Neural cell (in vitro differentiated cells): ENCODE measurements at regions not wholly inside any gene's neighbourhood (a gene's known extent, or its start where the extent isn't known, plus 50 kb on each side); places are given as distances from the start of the nearest gene placed in this dataset.

Experiments
- H2AFZ ChIP-seq: fragments of 200-600, 300-800 bp; sonication (generic), shearing (Covaris generic); 2 replicates; pipeline ENCODE4 v1.6.0; 2014; ENCODE audit warnings: low read depth, mild to moderate bottlenecking, antibody characterized with exemption, low read length, moderate library complexity
- H3F3A ChIP-seq: fragments of 200-600 bp; shearing (Covaris generic); 2 replicates; pipeline ENCODE4 v1.6.1; 2016; ENCODE audit warnings: mild to moderate bottlenecking, moderate library complexity, mixed read lengths, antibody characterized with exemption, low read length; ENCODE audit not compliant: insufficient read depth, poor library complexity, severe bottlenecking
- H3K27ac ChIP-seq: fragments of 200-600, 300-800 bp; sonication (generic), shearing (Covaris generic); 2 replicates; pipeline ENCODE4 v1.5.1; 2014; ENCODE audit warnings: mild to moderate bottlenecking, low read length, moderate library complexity
- H3K27me3 ChIP-seq: fragments of 300-800, 200-600 bp; sonication (generic), shearing (Covaris generic); 2 replicates; pipeline ENCODE4 v1.6.0; 2014; ENCODE audit warnings: mild to moderate bottlenecking, low read depth, low read length, moderate library complexity; ENCODE audit not compliant: insufficient read depth
- H3K36me3 ChIP-seq: fragments of 300-800, 200-600 bp; sonication (generic), shearing (Covaris generic); 2 replicates; pipeline ENCODE4 v1.5.1; 2014; ENCODE audit warnings: mild to moderate bottlenecking, antibody characterized with exemption, low read length, moderate library complexity; ENCODE audit not compliant: insufficient read depth
- H3K4me2 ChIP-seq: fragments of 300-800, 200-600 bp; sonication (generic), shearing (Covaris generic); 2 replicates; pipeline ENCODE4 v1.6.0; 2014; ENCODE audit warnings: mild to moderate bottlenecking, low read length
- H3K4me3 ChIP-seq: fragments of 300-800, 200-600 bp; sonication (generic), shearing (Covaris generic); 2 replicates; pipeline ENCODE4 v1.5.1; 2014; ENCODE audit warnings: mild to moderate bottlenecking, low read length, moderate library complexity
- H3K79me2 ChIP-seq: fragments of 200-600 bp; shearing (Covaris generic); replicated peaks from 2 replicates; pipeline ENCODE4 v1.6.0; 2014; ENCODE audit warnings: mild to moderate bottlenecking, low read length, moderate library complexity; ENCODE audit not compliant: insufficient read depth
- H3K9ac ChIP-seq: fragments of 300-800, 200-600 bp; sonication (generic), shearing (Covaris generic); 2 replicates; pipeline ENCODE4 v1.6.1; 2016; ENCODE audit warnings: mild to moderate bottlenecking, low read length, mixed read lengths
- H3K9me2 ChIP-seq: fragments of 200-600 bp; shearing (Covaris generic); 2 replicates; pipeline ENCODE4 v1.6.1; 2016; ENCODE audit warnings: mild to moderate bottlenecking, low read length, mixed read lengths; ENCODE audit not compliant: insufficient read depth
- H3K9me3 ChIP-seq: fragments of 200-600, 300-800 bp; sonication (generic), shearing (Covaris generic); 2 replicates; pipeline ENCODE4 v1.6.1; 2016; ENCODE audit warnings: mild to moderate bottlenecking, mixed run types, low read length, moderate library complexity, mixed read lengths
- H4K20me1 ChIP-seq: fragments of 200-600 bp; shearing (Covaris generic); 2 replicates; pipeline ENCODE4 v1.6.1; 2016; ENCODE audit warnings: mild to moderate bottlenecking, mixed run types; ENCODE audit not compliant: insufficient read depth
- CTCF ChIP-seq: fragments of 450-650 bp; IDR thresholded peaks from 2 replicates; pipeline ENCODE4 v1.5.1; 2014; ENCODE audit warnings: antibody characterized with exemption, mild to moderate bottlenecking, moderate library complexity; ENCODE audit not compliant: poor library complexity, severe bottlenecking
- EP300 ChIP-seq: fragments of 450-650 bp; conservative IDR thresholded peaks from 2 replicates; pipeline ENCODE4 v1.6.1; 2014; ENCODE audit warnings: antibody characterized with exemption, mild to moderate bottlenecking, moderate library complexity; ENCODE audit not compliant: poor library complexity, severe bottlenecking
- EZH2 ChIP-seq: fragments of 200-600, 300-800 bp; shearing (Covaris generic), sonication (generic); IDR thresholded peaks from 2 replicates; pipeline ENCODE4 v1.6.1; 2014; ENCODE audit warnings: antibody characterized with exemption, low read length, borderline replicate concordance, mild to moderate bottlenecking; ENCODE audit not compliant: insufficient read depth, poor library complexity, severe bottlenecking
- MXI1 ChIP-seq: fragments of 450-650 bp; conservative IDR thresholded peaks from 2 replicates; pipeline ENCODE4 v1.6.1; 2014; ENCODE audit warnings: antibody characterized with exemption, mild to moderate bottlenecking; ENCODE audit not compliant: poor library complexity, severe bottlenecking
- POLR2AphosphoS5 ChIP-seq: IDR thresholded peaks from 2 replicates; pipeline ENCODE4 v1.6.1; 2012
- RAD21 ChIP-seq: fragments of 450-650 bp; conservative IDR thresholded peaks from 2 replicates; pipeline ENCODE4 v1.6.1; 2014; ENCODE audit warnings: antibody characterized with exemption, mild to moderate bottlenecking, moderate library complexity
- SMC3 ChIP-seq: fragments of 450-650 bp; conservative IDR thresholded peaks from 2 replicates; pipeline ENCODE4 v1.6.1; 2014; ENCODE audit warnings: antibody characterized with exemption, mild to moderate bottlenecking, moderate library complexity; ENCODE audit not compliant: poor library complexity
- TAF1 ChIP-seq: IDR thresholded peaks from 2 replicates; pipeline ENCODE4 v1.6.1; 2012; ENCODE audit warnings: low read depth
- TF ChIP-seq, protein P1 (sequence below): IDR thresholded peaks from 2 replicates; pipeline ENCODE4 v1.6.1; 2012; ENCODE audit warnings: borderline replicate concordance

DNA sequence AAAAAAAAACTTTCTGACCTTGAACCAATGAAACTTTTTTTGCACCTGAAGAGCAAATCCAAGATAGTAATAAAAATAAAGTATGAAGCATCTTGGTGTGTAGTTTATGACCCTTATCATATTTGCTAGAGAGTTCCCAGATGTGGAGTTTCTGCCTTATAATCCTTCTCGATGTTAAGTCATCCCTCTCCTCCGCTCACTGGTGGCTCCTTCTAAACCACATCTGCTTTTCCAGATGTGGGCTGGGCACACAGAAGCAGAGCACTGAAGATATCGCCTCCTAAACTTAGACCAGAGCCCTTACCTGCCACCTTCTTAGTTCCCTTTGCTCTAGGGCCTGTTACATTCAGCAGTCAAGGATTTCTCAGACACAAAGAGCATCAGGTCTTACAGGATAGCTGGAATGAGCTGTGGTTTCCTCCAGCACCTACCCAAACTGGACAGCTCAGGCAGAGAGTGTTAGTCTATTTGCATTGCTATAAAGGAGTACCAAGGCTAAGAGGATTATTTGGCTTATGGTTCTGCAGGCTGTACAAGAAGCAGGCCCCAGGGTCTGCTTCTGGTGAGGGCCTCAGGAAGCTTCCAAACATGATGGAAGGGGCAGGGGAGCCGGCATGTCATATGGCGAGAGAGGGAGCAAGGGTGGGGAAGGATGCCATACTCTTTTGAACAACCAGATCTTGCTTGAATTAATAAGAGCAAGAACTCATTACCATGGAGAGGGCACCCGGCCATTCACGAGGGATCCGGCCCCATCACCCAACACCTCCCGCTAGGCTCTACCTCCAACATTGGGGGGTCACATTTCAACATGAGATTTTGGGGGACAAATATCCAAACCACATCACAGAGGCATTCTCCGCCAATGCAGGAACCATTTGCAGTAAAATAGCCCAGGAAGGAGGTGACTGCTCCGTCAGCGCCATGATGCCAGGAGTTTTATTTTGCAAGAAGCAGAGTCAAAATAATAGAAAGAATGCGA, 75.6 kb upstream of the HELT start:
- TF ChIP-seq, protein P1, sequence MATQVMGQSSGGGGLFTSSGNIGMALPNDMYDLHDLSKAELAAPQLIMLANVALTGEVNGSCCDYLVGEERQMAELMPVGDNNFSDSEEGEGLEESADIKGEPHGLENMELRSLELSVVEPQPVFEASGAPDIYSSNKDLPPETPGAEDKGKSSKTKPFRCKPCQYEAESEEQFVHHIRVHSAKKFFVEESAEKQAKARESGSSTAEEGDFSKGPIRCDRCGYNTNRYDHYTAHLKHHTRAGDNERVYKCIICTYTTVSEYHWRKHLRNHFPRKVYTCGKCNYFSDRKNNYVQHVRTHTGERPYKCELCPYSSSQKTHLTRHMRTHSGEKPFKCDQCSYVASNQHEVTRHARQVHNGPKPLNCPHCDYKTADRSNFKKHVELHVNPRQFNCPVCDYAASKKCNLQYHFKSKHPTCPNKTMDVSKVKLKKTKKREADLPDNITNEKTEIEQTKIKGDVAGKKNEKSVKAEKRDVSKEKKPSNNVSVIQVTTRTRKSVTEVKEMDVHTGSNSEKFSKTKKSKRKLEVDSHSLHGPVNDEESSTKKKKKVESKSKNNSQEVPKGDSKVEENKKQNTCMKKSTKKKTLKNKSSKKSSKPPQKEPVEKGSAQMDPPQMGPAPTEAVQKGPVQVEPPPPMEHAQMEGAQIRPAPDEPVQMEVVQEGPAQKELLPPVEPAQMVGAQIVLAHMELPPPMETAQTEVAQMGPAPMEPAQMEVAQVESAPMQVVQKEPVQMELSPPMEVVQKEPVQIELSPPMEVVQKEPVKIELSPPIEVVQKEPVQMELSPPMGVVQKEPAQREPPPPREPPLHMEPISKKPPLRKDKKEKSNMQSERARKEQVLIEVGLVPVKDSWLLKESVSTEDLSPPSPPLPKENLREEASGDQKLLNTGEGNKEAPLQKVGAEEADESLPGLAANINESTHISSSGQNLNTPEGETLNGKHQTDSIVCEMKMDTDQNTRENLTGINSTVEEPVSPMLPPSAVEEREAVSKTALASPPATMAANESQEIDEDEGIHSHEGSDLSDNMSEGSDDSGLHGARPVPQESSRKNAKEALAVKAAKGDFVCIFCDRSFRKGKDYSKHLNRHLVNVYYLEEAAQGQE: no peak
- TF ChIP-seq RAD21: no peak
- TF ChIP-seq MXI1: no peak
- TF ChIP-seq EP300: no peak
- TF ChIP-seq SMC3: no peak
- TF ChIP-seq CTCF: no peak
- TF ChIP-seq TAF1: no peak
- TF ChIP-seq EZH2: no peak
- TF ChIP-seq POLR2AphosphoS5: no peak
- no peak overlapping the region for H3K9ac ChIP-seq
- H3K27ac ChIP-seq: no peak overlapping the region
- H2AFZ ChIP-seq: no peak overlapping the region
- no peaks in the 10 kb centered on the region for H3K27me3 ChIP-seq
- no peaks in the 10 kb centered on the region for H3F3A ChIP-seq
- H4K20me1 ChIP-seq: no peaks in the 10 kb centered on the region
- no peak overlapping the region for H3K4me3 ChIP-seq
- H3K36me3 ChIP-seq: no peaks in the 10 kb centered on the region
- H3K79me2 ChIP-seq: no peaks in the 10 kb centered on the region
- no peaks in the 10 kb centered on the region for H3K9me2 ChIP-seq
- H3K4me2 ChIP-seq: no peak overlapping the region
- H3K9me3 ChIP-seq: no peaks in the 10 kb centered on the region

- H3K79me2 ChIP-seq: no peaks in the 10 kb centered on the region
- no peaks in the 10 kb centered on the region for H3K9me3 ChIP-seq
- H3F3A ChIP-seq: no peaks in the 10 kb centered on the region
- no peak overlapping the region for H3K9ac ChIP-seq
- no peak overlapping the region for H3K4me2 ChIP-seq
- H4K20me1 ChIP-seq: no peaks in the 10 kb centered on the region
- TF ChIP-seq TAF1 (no peak), EP300 (no peak), CTCF (no peak), POLR2AphosphoS5 (no peak), EZH2 (no peak), RAD21 (no peak)
- TF ChIP-seq, protein P1: no peak
- H3K9me2 ChIP-seq: no peaks in the 10 kb centered on the region
- H3K4me3 ChIP-seq: no peak overlapping the region
- no peaks in the 10 kb centered on the region for H3K27me3 ChIP-seq
- no peaks in the 10 kb centered on the region for H3K36me3 ChIP-seq
- no peak overlapping the region for H3K27ac ChIP-seq
- no peak overlapping the region for H2AFZ ChIP-seq
These were observed 69.3 kb upstream of the HELT start for GRCh38 chr4:184949020-184949419.
